ENCODE measurements at regions not wholly inside any gene's neighbourhood (a gene's known extent, or its start where the extent isn't known, plus 50 kb on each side); places are given as distances from the start of the nearest gene placed in this dataset.
"Not testable (repeated sequence)": the region's sequence is repeated elsewhere in the genome, so short reads cannot be mapped to it uniquely, and the experiment has no call there.

DNA sequence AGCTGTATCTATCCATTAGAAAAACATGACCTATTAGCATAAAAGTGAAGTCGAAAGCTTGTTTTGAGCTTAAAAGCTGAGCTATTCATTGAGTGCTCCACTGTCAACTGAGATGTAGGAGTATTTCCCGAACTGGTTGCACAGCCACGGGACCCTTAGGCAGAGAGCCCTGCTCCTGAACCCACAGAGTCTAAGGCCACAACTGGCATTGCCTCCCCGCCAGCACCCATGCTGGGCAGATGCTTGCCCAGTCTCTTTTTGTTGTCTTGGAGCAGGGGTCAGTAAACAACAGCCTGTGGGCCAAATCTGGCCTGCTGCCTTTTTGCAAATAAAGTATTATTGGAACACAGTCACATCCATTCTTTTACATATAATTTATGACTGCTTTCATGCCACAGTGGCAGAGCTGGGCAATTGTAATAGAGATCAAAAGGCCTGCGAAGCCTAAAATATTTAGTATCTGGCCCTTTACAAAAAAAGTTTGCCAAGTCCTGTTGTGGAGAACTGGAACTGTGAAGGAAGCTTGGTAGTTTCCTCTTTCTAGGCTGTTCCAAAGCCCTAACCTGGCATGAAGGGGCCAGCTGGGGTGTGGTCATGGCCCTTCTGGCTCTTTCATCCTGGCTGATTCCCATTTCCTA lies 58.4 kb upstream of the WAPL start:
- no peak overlapping the region for H3K4me3 Mint-ChIP-seq
- TF ChIP-seq, protein P1, sequence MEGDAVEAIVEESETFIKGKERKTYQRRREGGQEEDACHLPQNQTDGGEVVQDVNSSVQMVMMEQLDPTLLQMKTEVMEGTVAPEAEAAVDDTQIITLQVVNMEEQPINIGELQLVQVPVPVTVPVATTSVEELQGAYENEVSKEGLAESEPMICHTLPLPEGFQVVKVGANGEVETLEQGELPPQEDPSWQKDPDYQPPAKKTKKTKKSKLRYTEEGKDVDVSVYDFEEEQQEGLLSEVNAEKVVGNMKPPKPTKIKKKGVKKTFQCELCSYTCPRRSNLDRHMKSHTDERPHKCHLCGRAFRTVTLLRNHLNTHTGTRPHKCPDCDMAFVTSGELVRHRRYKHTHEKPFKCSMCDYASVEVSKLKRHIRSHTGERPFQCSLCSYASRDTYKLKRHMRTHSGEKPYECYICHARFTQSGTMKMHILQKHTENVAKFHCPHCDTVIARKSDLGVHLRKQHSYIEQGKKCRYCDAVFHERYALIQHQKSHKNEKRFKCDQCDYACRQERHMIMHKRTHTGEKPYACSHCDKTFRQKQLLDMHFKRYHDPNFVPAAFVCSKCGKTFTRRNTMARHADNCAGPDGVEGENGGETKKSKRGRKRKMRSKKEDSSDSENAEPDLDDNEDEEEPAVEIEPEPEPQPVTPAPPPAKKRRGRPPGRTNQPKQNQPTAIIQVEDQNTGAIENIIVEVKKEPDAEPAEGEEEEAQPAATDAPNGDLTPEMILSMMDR (IDR thresholded peaks at IDR 0.05; ENCODE audit: unreplicated experiment), result no peak
- peaks cover 6% of the 10 kb centered on the region for H3K27me3 Mint-ChIP-seq (ENCODE audit: low read depth)
- H3K4me1 Mint-ChIP-seq, result peaks cover 2% of the 10 kb centered on the region
- no peaks in the 10 kb centered on the region for H3K36me3 Mint-ChIP-seq
- H3K9me3 Mint-ChIP-seq, result no peaks in the 10 kb centered on the region
- DNase-seq (ENCODE audit: low spot score in 2 of 2, unreplicated experiment in 2 of 2), result no peak
- H3K27ac Mint-ChIP-seq, result no peak overlapping the region

DNA sequence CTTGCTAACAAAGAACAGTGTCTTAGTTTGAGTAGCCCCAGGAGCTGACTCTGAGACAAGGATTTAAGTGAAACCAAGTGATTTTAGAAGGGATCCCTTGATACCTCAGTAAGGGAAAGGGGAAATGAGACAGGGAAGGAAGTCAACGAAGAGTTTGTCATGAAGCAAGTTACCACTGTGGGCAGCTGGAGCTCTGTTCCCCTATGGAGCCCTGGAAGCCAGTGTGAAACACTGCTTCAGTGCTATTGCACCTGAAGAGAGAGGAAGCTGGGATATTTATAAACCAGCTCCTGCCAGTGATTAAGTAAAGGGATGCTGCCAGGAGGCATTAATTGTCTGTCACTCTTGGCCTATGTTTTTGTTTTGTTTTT lies 58.9 kb upstream of the WAPL start:
- no peak for DNase-seq (ENCODE audit: low spot score in 2 of 2, unreplicated experiment in 2 of 2)
- Mint-ChIP-seq H3K9me3 (no peaks in the 10 kb centered on the region), H3K4me1 (peaks cover 5% of the 10 kb centered on the region), H3K4me3 (no peak overlapping the region), H3K27ac (no peak overlapping the region), H3K27me3 (ENCODE audit: low read depth) (peaks cover 6% of the 10 kb centered on the region), H3K36me3 (no peaks in the 10 kb centered on the region)
- TF ChIP-seq, protein P1 (IDR thresholded peaks at IDR 0.05; ENCODE audit: unreplicated experiment), result no peak

DNA sequence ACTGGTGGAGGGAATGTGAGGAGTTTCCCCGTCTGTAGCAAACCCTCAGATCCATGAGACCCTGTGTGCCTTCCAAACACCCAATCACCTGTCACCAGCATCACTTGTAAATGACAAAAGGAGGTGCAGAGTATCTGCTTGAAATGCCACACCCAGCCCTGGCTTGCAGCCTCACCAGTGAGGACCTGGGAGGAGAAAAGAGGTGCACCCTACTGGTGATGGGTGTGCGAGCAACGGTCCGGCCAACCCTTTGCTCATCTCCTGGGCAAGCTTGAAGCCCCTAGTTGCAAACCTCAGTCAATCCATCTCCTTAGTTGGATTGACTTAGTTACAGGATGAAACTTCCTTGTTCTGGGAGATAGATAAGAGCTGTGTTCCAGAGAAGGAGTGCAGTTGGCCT lies 62.4 kb upstream of the WAPL start:
- H3K4me3 Mint-ChIP-seq, result no peak overlapping the region
- no peaks in the 10 kb centered on the region for H3K36me3 Mint-ChIP-seq
- H3K9me3 Mint-ChIP-seq, result no peaks in the 10 kb centered on the region
- H3K27me3 Mint-ChIP-seq (ENCODE audit: low read depth), result peaks cover 6% of the 10 kb centered on the region
- H3K4me1 Mint-ChIP-seq, result peaks cover 3% of the 10 kb centered on the region
- H3K27ac Mint-ChIP-seq, result no peak overlapping the region
- TF ChIP-seq, protein P1 (IDR thresholded peaks at IDR 0.05; ENCODE audit: unreplicated experiment), result no peak
- DNase-seq (ENCODE audit: low spot score in 2 of 2, unreplicated experiment in 2 of 2), result no peak

DNA sequence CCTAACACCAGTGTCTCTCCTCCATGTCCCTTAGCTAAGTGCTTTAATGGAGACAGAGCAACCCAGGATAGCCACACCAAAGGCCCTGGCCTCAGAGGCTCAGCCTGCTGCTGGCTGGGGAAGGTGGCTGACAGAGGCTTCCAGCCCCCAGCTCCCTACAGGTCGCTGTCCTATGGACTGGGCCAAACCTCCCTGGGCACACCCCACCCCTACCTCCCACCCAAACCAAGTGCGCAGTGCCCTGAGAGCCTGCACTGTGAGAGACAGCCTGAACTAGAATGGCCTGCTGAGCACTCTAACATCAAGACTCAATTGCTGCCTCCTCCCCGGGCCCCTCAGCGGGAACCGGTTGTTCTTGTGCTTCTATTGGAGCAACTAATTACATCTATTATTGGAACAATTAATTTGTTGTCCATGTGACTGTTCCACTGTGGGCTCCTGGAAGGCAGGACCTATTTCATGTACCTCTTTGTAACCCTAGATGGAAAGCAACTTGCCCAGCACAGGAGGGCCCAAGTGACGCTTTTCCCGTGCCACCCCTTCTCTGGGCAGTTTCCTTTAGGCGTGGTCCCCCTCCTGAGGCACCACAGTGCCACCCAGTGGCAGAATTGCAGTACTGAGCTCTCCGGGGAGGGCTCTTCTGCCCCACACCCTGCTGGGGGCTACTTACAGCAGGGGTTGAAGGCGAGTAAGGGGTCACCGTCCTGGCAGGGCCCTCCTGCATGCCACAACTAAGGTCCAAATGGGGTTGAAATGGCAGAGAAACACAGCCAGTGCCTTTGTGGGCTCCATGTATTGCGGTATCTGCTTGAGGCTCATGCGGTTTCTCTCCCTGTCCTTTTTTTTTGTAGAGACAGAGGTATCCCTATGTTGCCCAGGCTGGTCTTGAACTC lies 63.7 kb upstream of the WAPL start:
- no peaks in the 10 kb centered on the region for H3K9me3 Mint-ChIP-seq
- no peak overlapping the region for H3K27ac Mint-ChIP-seq
- peaks cover 3% of the 10 kb centered on the region for H3K4me1 Mint-ChIP-seq
- H3K4me3 Mint-ChIP-seq, result peak overlapping the region; percentile 43
- H3K36me3 Mint-ChIP-seq, result no peaks in the 10 kb centered on the region
- TF ChIP-seq, protein P1 (IDR thresholded peaks at IDR 0.05; ENCODE audit: unreplicated experiment), result peak; percentile 79
- peak; percentile 47 to 74 for DNase-seq (ENCODE audit: low spot score in 2 of 2, unreplicated experiment in 2 of 2)
- peaks cover 6% of the 10 kb centered on the region for H3K27me3 Mint-ChIP-seq (ENCODE audit: low read depth)

DNA sequence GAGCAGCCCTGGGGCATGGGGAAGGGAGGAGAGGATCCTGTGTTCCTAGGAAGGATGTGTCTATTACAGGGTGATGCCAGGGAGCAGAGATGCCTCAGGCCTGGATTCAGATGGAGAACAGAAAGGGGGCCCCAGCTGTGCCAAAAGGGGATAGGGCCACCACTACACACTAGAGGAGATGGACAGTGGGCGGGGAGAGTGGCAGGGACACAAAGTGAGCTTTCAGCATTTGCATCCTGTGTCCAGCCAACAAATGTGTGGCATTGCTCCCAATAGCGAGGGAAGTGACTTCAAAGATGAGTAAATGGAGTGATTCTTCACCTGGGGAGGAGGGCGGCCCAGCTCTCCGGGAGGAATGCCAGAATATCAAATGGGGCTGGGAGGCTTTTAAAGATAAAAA lies 64.9 kb upstream of the WAPL start:
- no peak for DNase-seq (ENCODE audit: low spot score in 2 of 2, unreplicated experiment in 2 of 2)
- no peaks in the 10 kb centered on the region for H3K9me3 Mint-ChIP-seq
- H3K36me3 Mint-ChIP-seq, result no peaks in the 10 kb centered on the region
- TF ChIP-seq, protein P1 (IDR thresholded peaks at IDR 0.05; ENCODE audit: unreplicated experiment), result no peak
- H3K4me1 Mint-ChIP-seq, result peaks cover 3% of the 10 kb centered on the region
- H3K4me3 Mint-ChIP-seq, result no peak overlapping the region
- H3K27ac Mint-ChIP-seq, result no peak overlapping the region
- H3K27me3 Mint-ChIP-seq (ENCODE audit: low read depth), result peaks cover 6% of the 10 kb centered on the region

DNA sequence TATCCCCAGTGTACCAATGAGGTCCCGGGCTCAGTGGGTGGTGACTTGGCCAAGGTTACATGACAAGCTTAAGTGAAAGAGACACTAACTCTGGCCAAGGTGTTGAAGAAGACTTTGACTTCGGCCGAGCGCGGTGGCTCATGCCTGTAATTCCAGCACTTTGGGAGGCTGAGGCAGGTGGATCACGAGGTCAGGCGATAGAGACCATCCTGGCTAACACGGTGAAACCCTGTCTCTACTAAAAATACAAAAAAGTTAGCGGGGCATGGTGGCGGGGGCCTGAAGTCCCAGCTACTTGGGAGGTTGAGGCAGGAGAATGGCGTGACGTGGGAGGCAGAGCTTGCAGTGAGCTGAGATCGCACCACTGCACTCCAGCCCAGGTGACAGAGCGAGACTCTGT lies 65.6 kb upstream of the OPN4 start:
- not testable (repeated sequence) for H3K4me3 Mint-ChIP-seq; H3K36me3 Mint-ChIP-seq; H3K27ac Mint-ChIP-seq; H3K4me1 Mint-ChIP-seq; H3K9me3 Mint-ChIP-seq; DNase-seq (ENCODE audit: low spot score in 2 of 2, unreplicated experiment in 2 of 2); H3K27me3 Mint-ChIP-seq (ENCODE audit: low read depth)
